ENCODE measurements at regions not wholly inside any gene's neighbourhood (a gene's known extent, or its start where the extent isn't known, plus 50 kb on each side); places are given as distances from the start of the nearest gene placed in this dataset.
"Not testable (repeated sequence)": the region's sequence is repeated elsewhere in the genome, so short reads cannot be mapped to it uniquely, and the experiment has no call there.

GRCh38 chrX:1841746-1842145, 226.9 kb downstream of the ASMT start:
- Histone ChIP-seq H3K4me3 (ENCODE audit: low read length) (no peak overlapping the region), H3K36me3 (ENCODE audit: control insufficient read depth, insufficient read depth, low read length) (no peaks in the 10 kb centered on the region), H3K4me1 (ENCODE audit: control insufficient read depth, insufficient read depth, low read length) (no peaks in the 10 kb centered on the region), H3K9me3 (ENCODE audit: control insufficient read depth, insufficient read depth, low read length) (peaks cover 1% of the 10 kb centered on the region; the same call in 1 of the 2 replicates), H3K27me3 (ENCODE audit: control insufficient read depth, insufficient read depth, low read length) (no peaks in the 10 kb centered on the region), H3K27ac (ENCODE audit: low read length) (no peak overlapping the region)
- no peak for DNase-seq (ENCODE audit: low read depth, low spot score)
- no CpG with 5 or more reads among the region's 7 CpGs for WGBS (ENCODE audit: insufficient coverage, insufficient read length)

- not testable (repeated sequence) for H3K27ac ChIP-seq (ENCODE audit: low read length); H3K27me3 ChIP-seq (ENCODE audit: control insufficient read depth, insufficient read depth, low read length); H3K9me3 ChIP-seq (ENCODE audit: control insufficient read depth, insufficient read depth, low read length); H3K4me3 ChIP-seq (ENCODE audit: low read length); H3K36me3 ChIP-seq (ENCODE audit: control insufficient read depth, insufficient read depth, low read length); DNase-seq (ENCODE audit: low read depth, low spot score); H3K4me1 ChIP-seq (ENCODE audit: control insufficient read depth, insufficient read depth, low read length)
- no CpG with 5 or more reads among the region's 4 CpGs for whole genome bisulfite sequencing (ENCODE audit: insufficient coverage, insufficient read length)
Measured at GRCh38 chrX:1847000-1847399, 232.1 kb downstream of the ASMT start.

GRCh38 chrX:1847790-1848189, 232.9 kb downstream of the ASMT start:
- H3K36me3 ChIP-seq (ENCODE audit: control insufficient read depth, insufficient read depth, low read length); H3K9me3 ChIP-seq (ENCODE audit: control insufficient read depth, insufficient read depth, low read length); H3K27me3 ChIP-seq (ENCODE audit: control insufficient read depth, insufficient read depth, low read length); H3K4me3 ChIP-seq (ENCODE audit: low read length); H3K27ac ChIP-seq (ENCODE audit: low read length); H3K4me1 ChIP-seq (ENCODE audit: control insufficient read depth, insufficient read depth, low read length); DNase-seq (ENCODE audit: low read depth, low spot score): not testable (repeated sequence)
- WGBS (ENCODE audit: insufficient coverage, insufficient read length) = no CpG with 5 or more reads among the region's 2 CpGs

GRCh38 chrX:1851527-1851926, 236.7 kb downstream of the ASMT start:
- DNase-seq (ENCODE audit: low read depth, low spot score) = no peak

DNA sequence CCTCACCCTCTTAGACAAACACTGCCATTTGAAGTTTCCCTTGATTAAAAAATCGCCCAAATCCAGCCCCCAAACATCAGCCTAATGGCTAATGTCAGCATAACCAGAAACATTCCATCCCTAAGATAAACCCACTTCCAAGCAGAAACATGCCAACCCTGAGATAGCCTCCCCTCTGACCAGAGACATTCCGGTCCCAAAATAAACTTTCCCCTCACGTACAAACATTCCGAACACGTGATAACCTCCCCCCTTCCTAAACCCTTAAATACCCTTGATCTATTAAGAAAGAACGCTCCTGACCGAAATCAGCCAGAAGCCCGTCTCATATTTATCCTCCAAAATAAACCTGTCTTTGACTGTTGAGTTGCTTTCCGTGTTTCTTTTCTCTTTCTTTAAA, 237.2 kb downstream of the ASMT start:
- no peak overlapping the region for H3K27ac ChIP-seq (ENCODE audit: low read length)
- DNase-seq (ENCODE audit: low read depth, low spot score) = no peak
- H3K4me1 ChIP-seq (ENCODE audit: control insufficient read depth, insufficient read depth, low read length) = no peaks in the 10 kb centered on the region
- H3K36me3 ChIP-seq (ENCODE audit: control insufficient read depth, insufficient read depth, low read length) = no peaks in the 10 kb centered on the region
- no peak overlapping the region for H3K4me3 ChIP-seq (ENCODE audit: low read length)
- no peaks in the 10 kb centered on the region; the same call in 1 of the 2 replicates for H3K27me3 ChIP-seq (ENCODE audit: control insufficient read depth, insufficient read depth, low read length)
- WGBS (ENCODE audit: insufficient coverage, insufficient read length) = 100% methylated on average over 5 of the region's 9 CpGs
- no peaks in the 10 kb centered on the region for H3K9me3 ChIP-seq (ENCODE audit: control insufficient read depth, insufficient read depth, low read length)

More at GRCh38 chrX:1851527-1851926, 236.7 kb downstream of the ASMT start:
- Histone ChIP-seq H3K27ac (ENCODE audit: low read length) (no peak overlapping the region), H3K27me3 (ENCODE audit: control insufficient read depth, insufficient read depth, low read length) (no peaks in the 10 kb centered on the region; the same call in 1 of the 2 replicates), H3K36me3 (ENCODE audit: control insufficient read depth, insufficient read depth, low read length) (no peaks in the 10 kb centered on the region), H3K9me3 (ENCODE audit: control insufficient read depth, insufficient read depth, low read length) (no peaks in the 10 kb centered on the region), H3K4me1 (ENCODE audit: control insufficient read depth, insufficient read depth, low read length) (no peaks in the 10 kb centered on the region), H3K4me3 (ENCODE audit: low read length) (no peak overlapping the region)
- no CpG with 5 or more reads among the region's 6 CpGs for WGBS (ENCODE audit: insufficient coverage, insufficient read length)

DNA sequence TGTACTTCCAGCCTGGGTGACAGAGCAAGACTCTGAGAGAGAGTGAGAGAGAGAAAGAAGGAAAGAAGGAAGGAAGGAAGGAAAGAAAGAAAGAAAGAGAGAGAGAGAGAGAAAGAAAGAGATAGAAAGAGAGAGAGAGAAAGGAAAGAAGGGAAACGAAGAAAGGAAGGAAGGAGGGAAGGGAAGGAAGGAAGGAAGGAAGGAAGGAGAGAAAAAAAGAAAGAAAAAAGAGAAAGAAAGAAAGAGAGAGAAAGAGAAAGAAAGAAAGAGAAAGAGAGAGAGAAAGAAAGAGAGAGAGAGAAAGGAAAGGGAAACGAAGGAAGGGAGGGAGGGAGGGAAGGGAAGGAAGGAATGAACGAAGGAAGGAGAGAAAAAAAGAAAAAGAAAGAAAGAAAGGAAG, 238.6 kb downstream of the ASMT start:
- H3K9me3 ChIP-seq (ENCODE audit: control insufficient read depth, insufficient read depth, low read length) = no peaks in the 10 kb centered on the region
- DNase-seq (ENCODE audit: low read depth, low spot score) = no peak
- no peaks in the 10 kb centered on the region for H3K4me1 ChIP-seq (ENCODE audit: control insufficient read depth, insufficient read depth, low read length)
- H3K27me3 ChIP-seq (ENCODE audit: control insufficient read depth, insufficient read depth, low read length) = no peaks in the 10 kb centered on the region
- no peaks in the 10 kb centered on the region for H3K36me3 ChIP-seq (ENCODE audit: control insufficient read depth, insufficient read depth, low read length)
- 100% methylated on average over 2 of the region's 3 CpGs for WGBS (ENCODE audit: insufficient coverage, insufficient read length)
- H3K4me3 ChIP-seq (ENCODE audit: low read length) = no peak overlapping the region
- H3K27ac ChIP-seq (ENCODE audit: low read length) = no peak overlapping the region

- WGBS (ENCODE audit: insufficient coverage, insufficient read length) = no CpG with 5 or more reads among the region's 3 CpGs
- DNase-seq (ENCODE audit: low read depth, low spot score) = no peak
- H3K36me3 ChIP-seq (ENCODE audit: control insufficient read depth, insufficient read depth, low read length) = no peaks in the 10 kb centered on the region
Measured at GRCh38 chrX:1853916-1854315, 239.1 kb downstream of the ASMT start.

GRCh38 chrX:1854861-1855260, 240.0 kb downstream of the ASMT start:
- not testable (repeated sequence) for H3K36me3 ChIP-seq (ENCODE audit: control insufficient read depth, insufficient read depth, low read length); H3K4me1 ChIP-seq (ENCODE audit: control insufficient read depth, insufficient read depth, low read length); DNase-seq (ENCODE audit: low read depth, low spot score); H3K27me3 ChIP-seq (ENCODE audit: control insufficient read depth, insufficient read depth, low read length); H3K4me3 ChIP-seq (ENCODE audit: low read length); H3K9me3 ChIP-seq (ENCODE audit: control insufficient read depth, insufficient read depth, low read length); H3K27ac ChIP-seq (ENCODE audit: low read length)
- no CpG with 5 or more reads among the region's 10 CpGs for WGBS (ENCODE audit: insufficient coverage, insufficient read length)

More at GRCh38 chrX:1853916-1854315, 239.1 kb downstream of the ASMT start:
- no peaks in the 10 kb centered on the region for H3K4me1 ChIP-seq (ENCODE audit: control insufficient read depth, insufficient read depth, low read length)
- H3K27ac ChIP-seq (ENCODE audit: low read length) = no peak overlapping the region
- H3K9me3 ChIP-seq (ENCODE audit: control insufficient read depth, insufficient read depth, low read length) = no peaks in the 10 kb centered on the region
- no peaks in the 10 kb centered on the region for H3K27me3 ChIP-seq (ENCODE audit: control insufficient read depth, insufficient read depth, low read length)
- H3K4me3 ChIP-seq (ENCODE audit: low read length) = no peak overlapping the region

- not testable (repeated sequence) for H3K27me3 ChIP-seq (ENCODE audit: control insufficient read depth, insufficient read depth, low read length); H3K4me3 ChIP-seq (ENCODE audit: low read length); H3K36me3 ChIP-seq (ENCODE audit: control insufficient read depth, insufficient read depth, low read length); H3K27ac ChIP-seq (ENCODE audit: low read length); DNase-seq (ENCODE audit: low read depth, low spot score); H3K9me3 ChIP-seq (ENCODE audit: control insufficient read depth, insufficient read depth, low read length); H3K4me1 ChIP-seq (ENCODE audit: control insufficient read depth, insufficient read depth, low read length)
- no CpG with 5 or more reads among the region's 5 CpGs for WGBS (ENCODE audit: insufficient coverage, insufficient read length)
Measured at GRCh38 chrX:1859266-1859665, 244.4 kb downstream of the ASMT start.

GRCh38 chrX:1860936-1861594, 246.2 kb downstream of the ASMT start:
- no peaks in the 10 kb centered on the region for H3K9me3 ChIP-seq (ENCODE audit: control insufficient read depth, insufficient read depth, low read length)
- no peaks in the 10 kb centered on the region for H3K27me3 ChIP-seq (ENCODE audit: control insufficient read depth, insufficient read depth, low read length)
- no CpG with 5 or more reads among the region's 18 CpGs for WGBS (ENCODE audit: insufficient coverage, insufficient read length)
- no peak for DNase-seq (ENCODE audit: low read depth, low spot score)
- no peak overlapping the region for H3K4me3 ChIP-seq (ENCODE audit: low read length)
- no peaks in the 10 kb centered on the region for H3K4me1 ChIP-seq (ENCODE audit: control insufficient read depth, insufficient read depth, low read length)
- no peaks in the 10 kb centered on the region for H3K36me3 ChIP-seq (ENCODE audit: control insufficient read depth, insufficient read depth, low read length)
- no peak overlapping the region for H3K27ac ChIP-seq (ENCODE audit: low read length)

DNA sequence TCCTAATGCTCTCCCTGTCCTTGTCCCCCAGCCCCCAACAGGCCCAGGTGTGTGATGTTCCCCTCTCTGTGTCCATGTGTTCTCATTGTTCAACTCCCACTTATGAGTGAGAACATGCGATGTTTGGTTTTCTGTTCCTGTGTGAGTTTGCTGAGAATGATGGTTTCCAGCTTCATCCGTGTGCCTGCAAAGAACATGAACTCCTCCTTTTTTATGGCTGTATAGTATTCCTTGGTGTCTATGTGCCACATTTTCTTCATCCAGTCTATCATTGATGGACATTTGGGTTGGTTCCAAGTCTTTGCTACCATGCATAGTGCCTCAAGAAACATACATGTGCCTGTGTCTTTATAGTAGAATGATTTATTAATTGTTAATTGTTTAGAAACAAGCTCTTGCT, 249.1 kb downstream of the ASMT start:
- WGBS (ENCODE audit: insufficient coverage, insufficient read length) = no CpG with 5 or more reads among the region's 2 CpGs
- not testable (repeated sequence) for H3K4me1 ChIP-seq (ENCODE audit: control insufficient read depth, insufficient read depth, low read length); H3K9me3 ChIP-seq (ENCODE audit: control insufficient read depth, insufficient read depth, low read length); H3K36me3 ChIP-seq (ENCODE audit: control insufficient read depth, insufficient read depth, low read length); H3K27ac ChIP-seq (ENCODE audit: low read length); H3K4me3 ChIP-seq (ENCODE audit: low read length); H3K27me3 ChIP-seq (ENCODE audit: control insufficient read depth, insufficient read depth, low read length); DNase-seq (ENCODE audit: low read depth, low spot score)

Data from iPS DF 6.9 (cell line).